ENCODE measurements at regions not wholly inside any gene's neighbourhood (a gene's known extent, or its start where the extent isn't known, plus 50 kb on each side); places are given as distances from the start of the nearest gene placed in this dataset.

- Histone ChIP-seq H3K9me3 (peaks cover 0 to 3% (median 0%) of the 10 kb centered on the region in 12 donors), H3K36me3 (no peaks in the 10 kb centered on the region), H3K27me3 (peaks cover 0 to 3% (median 0%) of the 10 kb centered on the region in 9 donors), H3K4me1 (peaks cover 0 to 40% (median 0%) of the 10 kb centered on the region in 12 donors), H3K4me3 (no peak overlapping the region), H3K27ac (peak overlapping the region in 1 of 12 donors; percentile 55)
- DNase-seq = no peak
- ATAC-seq = peak; percentile 43 to 66 (median 55)
- TF ChIP-seq POLR2A (IDR thresholded peaks at IDR 0.05) = no peak
- peak; percentile 49 to 76 (median 69) for TF ChIP-seq CTCF (IDR thresholded peaks at IDR 0.05)
- intact Hi-C loops (cut with DNase I) = loop anchor here (2.0 to 10.0 kb wide), 10 partner anchors 77 to 333 kb away; partner anchors contain the start of gene RBPJ (in 4 of the 10)
- WGBS, 4 donors = 45 to 51% (median 48%) methylated on average over 6 of the region's 6 CpGs
Observed at GRCh38 chr4:26081795-26082498, 167.9 kb downstream of the SMIM20 start.

GRCh38 chr4:26082565-26082964, 168.5 kb downstream of the SMIM20 start:
- WGBS, 4 donors = 78 to 81% (median 79%) methylated on average over 5 of the region's 5 CpGs

DNA sequence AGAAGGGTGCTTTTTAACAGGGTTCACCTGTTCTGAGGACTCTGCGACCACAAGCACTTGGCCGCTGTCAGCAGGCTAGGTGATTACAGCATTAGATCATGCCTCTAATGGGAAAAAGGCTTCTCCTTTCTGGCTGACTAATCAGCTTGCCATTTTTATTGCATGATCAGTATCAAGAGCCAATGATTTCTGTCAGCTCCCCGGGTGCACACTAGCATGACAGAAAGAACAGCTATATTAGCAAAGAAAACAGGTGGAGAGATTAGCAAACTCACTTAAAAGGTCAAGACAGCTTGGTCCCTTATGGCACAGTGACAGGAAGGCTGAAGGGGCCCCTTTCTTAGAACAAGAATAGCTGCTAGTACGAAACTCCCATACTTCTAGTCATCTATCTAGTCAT, 170.0 kb downstream of the SMIM20 start:
- Histone ChIP-seq H3K4me3 (no peak overlapping the region), H3K4me1 (peaks cover 0 to 51% (median 10%) of the 10 kb centered on the region in 12 donors), H3K36me3 (no peaks in the 10 kb centered on the region), H3K27ac (no peak overlapping the region), H3K9me3 (no peaks in the 10 kb centered on the region), H3K27me3 (peaks cover 0 to 3% (median 0%) of the 10 kb centered on the region in 9 donors)
- ATAC-seq = peak in 2 of 4 donors; percentile 23 to 52
- WGBS, 4 donors = 62 to 76% (median 71%) methylated on average over 4 of the region's 4 CpGs
- TF ChIP-seq CTCF (IDR thresholded peaks at IDR 0.05) (no peak), POLR2A (IDR thresholded peaks at IDR 0.05) (no peak)
- no peak for DNase-seq
- intact Hi-C loops (cut with DNase I) = loop anchor here (2.0 to 10.0 kb wide), 10 partner anchors 79 to 331 kb away; partner anchors contain the start of gene RBPJ (in 4 of the 10)

More at GRCh38 chr4:26082565-26082964, 168.5 kb downstream of the SMIM20 start:
- Histone ChIP-seq H3K4me1 (peaks cover 0 to 40% (median 0%) of the 10 kb centered on the region in 12 donors), H3K27me3 (peaks cover 0 to 3% (median 0%) of the 10 kb centered on the region in 9 donors), H3K4me3 (no peak overlapping the region), H3K27ac (peak overlapping the region in 1 of 12 donors; percentile 55), H3K9me3 (no peaks in the 10 kb centered on the region), H3K36me3 (no peaks in the 10 kb centered on the region)
- ATAC-seq (no peak), DNase-seq (no peak)
- intact Hi-C loops (cut with DNase I) = loop anchor here (2.0 to 10.0 kb wide), 10 partner anchors 78 to 332 kb away; partner anchors contain the start of gene RBPJ (in 4 of the 10)
- TF ChIP-seq POLR2A (IDR thresholded peaks at IDR 0.05) = no peak
- TF ChIP-seq CTCF (IDR thresholded peaks at IDR 0.05) = no peak

GRCh38 chr4:26084414-26084813, 170.4 kb downstream of the SMIM20 start:
- Histone ChIP-seq H3K27ac (no peak overlapping the region), H3K36me3 (no peaks in the 10 kb centered on the region), H3K27me3 (peaks cover 0 to 3% (median 0%) of the 10 kb centered on the region in 9 donors), H3K4me1 (peaks cover 0 to 54% (median 10%) of the 10 kb centered on the region in 12 donors), H3K9me3 (peaks cover 0 to 2% (median 0%) of the 10 kb centered on the region in 12 donors), H3K4me3 (no peak overlapping the region)
- no peak for DNase-seq
- TF ChIP-seq POLR2A (IDR thresholded peaks at IDR 0.05) (no peak), CTCF (IDR thresholded peaks at IDR 0.05) (no peak)
- intact Hi-C loops (cut with DNase I) = loop anchor here (5.0 to 10.0 kb wide), 8 partner anchors 80 to 330 kb away; partner anchors contain the start of gene RBPJ (in 4 of the 10)
- 92 to 99% (median 93%) methylated on average over 4 of the region's 4 CpGs for WGBS, 4 donors
- no peak for ATAC-seq

Measured in heart left ventricle (tissue), 16 donors.